NT2/D1 (cell line): ENCODE measurements at regions not wholly inside any gene's neighbourhood (a gene's known extent, or its start where the extent isn't known, plus 50 kb on each side); places are given as distances from the start of the nearest gene placed in this dataset.

Experiments used
- SUZ12 ChIP-seq: IDR thresholded peaks from 2 replicates; pipeline ENCODE4 v1.6.1; 2011; ENCODE audit not compliant: insufficient read length, insufficient read depth; ENCODE audit errors: extremely low read depth
- YY1 ChIP-seq: IDR thresholded peaks from 2 replicates; pipeline ENCODE4 v1.6.1; 2011; ENCODE audit not compliant: insufficient read length, insufficient read depth
- ZNF274 ChIP-seq: IDR thresholded peaks from 2 replicates; pipeline ENCODE4 v1.6.1; 2011; ENCODE audit warnings: mild to moderate bottlenecking, low read depth, low read length

- TF ChIP-seq YY1 (no peak), SUZ12 (no peak), ZNF274 (no peak)
Measured at GRCh38 chr3:154898916-154899315, 181.2 kb upstream of the MME start.
